Lower leg skin (tissue), 4 donors: ENCODE measurements at regions not wholly inside any gene's neighbourhood (a gene's known extent, or its start where the extent isn't known, plus 50 kb on each side); places are given as distances from the start of the nearest gene placed in this dataset.
"Not testable (repeated sequence)": the region's sequence is repeated elsewhere in the genome, so short reads cannot be mapped to it uniquely, and the experiment has no call there.

ENCODE experiments used
- DNase-seq, 2 donors: peaks; one replicate each; pipeline ENCODE4 v3.0.0-alpha.2; 2019; ENCODE audit warnings: low spot score in 2 of 2
- H3K4me3 ChIP-seq: fragments of 200-600 bp; sonication (generic); 2 replicates; pipeline ENCODE4 v1.5.1; 2017; ENCODE audit warnings: mild to moderate bottlenecking, low read depth; ENCODE audit not compliant: poor library complexity, severe bottlenecking
- POLR2A ChIP-seq, 2 donors: fragments of 450-650 bp; IDR thresholded peaks; one replicate each; pipeline ENCODE4 v1.6.1; 2016 to 2017; ENCODE audit warnings: antibody characterized with exemption in 2 of 2, mild to moderate bottlenecking in 1 of 2, moderate library complexity in 1 of 2
- WGBS, 2 donors: methylation state at CpG; one replicate each; pipeline ENCODE4 v1.1.5; 2018; 5-methylcytosine and 5-hydroxymethylcytosine counted together
- intact Hi-C: fragments of 100-400 bp; cut with DNase I; formaldehyde crosslinking; loops from one replicate; pipeline ENCODE4 v1.15.0; 2023; ENCODE audit warnings: low total_unique reads
- TF ChIP-seq, protein P1 (sequence below), 3 donors: fragments of 450-650 bp; IDR thresholded peaks; one replicate each; pipeline ENCODE4 v1.5.1; 2016; ENCODE audit warnings: antibody characterized with exemption in 3 of 3, mild to moderate bottlenecking in 3 of 3, moderate library complexity in 2 of 3

- WGBS, 2 donors: 30 to 43% methylated on average over 2 of the region's 2 CpGs
- H3K4me3 ChIP-seq: no peak overlapping the region
- intact Hi-C loops: no loop called here
- TF ChIP-seq, protein P1, sequence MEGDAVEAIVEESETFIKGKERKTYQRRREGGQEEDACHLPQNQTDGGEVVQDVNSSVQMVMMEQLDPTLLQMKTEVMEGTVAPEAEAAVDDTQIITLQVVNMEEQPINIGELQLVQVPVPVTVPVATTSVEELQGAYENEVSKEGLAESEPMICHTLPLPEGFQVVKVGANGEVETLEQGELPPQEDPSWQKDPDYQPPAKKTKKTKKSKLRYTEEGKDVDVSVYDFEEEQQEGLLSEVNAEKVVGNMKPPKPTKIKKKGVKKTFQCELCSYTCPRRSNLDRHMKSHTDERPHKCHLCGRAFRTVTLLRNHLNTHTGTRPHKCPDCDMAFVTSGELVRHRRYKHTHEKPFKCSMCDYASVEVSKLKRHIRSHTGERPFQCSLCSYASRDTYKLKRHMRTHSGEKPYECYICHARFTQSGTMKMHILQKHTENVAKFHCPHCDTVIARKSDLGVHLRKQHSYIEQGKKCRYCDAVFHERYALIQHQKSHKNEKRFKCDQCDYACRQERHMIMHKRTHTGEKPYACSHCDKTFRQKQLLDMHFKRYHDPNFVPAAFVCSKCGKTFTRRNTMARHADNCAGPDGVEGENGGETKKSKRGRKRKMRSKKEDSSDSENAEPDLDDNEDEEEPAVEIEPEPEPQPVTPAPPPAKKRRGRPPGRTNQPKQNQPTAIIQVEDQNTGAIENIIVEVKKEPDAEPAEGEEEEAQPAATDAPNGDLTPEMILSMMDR (IDR thresholded peaks at IDR 0.05): no peak
- TF ChIP-seq POLR2A (IDR thresholded peaks at IDR 0.05): no peak
- DNase-seq: no peak
Measured at GRCh38 chr9:1881708-1882295, 133.3 kb upstream of the SMARCA2 start.

DNA sequence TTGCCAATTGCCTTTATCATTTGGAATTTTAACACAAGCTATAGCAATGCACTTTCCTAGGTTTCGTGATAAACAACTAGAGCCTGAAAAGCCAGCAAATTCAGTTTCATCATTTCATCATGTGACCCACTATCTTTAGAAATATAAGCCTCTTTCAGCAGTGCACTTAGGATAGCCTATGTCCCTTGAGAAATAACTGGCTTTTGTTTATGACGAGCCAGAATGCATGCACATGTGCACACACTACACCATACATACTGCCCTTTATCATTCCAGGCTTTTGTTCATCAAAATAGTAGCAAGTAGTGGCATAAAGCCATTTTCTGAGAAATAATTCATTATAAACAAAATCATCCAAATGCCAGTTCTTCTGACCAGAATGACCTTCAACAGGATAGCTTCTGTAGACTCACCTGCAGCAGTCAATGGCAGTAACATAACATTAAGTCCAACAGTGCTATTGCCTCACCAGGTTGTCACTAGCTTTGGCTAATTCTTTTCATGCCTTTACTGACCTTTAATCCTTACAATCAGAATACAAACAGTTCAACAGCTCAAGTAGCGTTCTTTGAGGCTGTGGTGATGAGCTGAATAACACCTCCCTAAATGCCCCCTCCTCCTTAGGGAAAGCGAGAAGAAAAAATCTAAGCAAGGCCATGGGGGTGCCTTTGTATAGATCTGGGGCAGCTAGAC lies 132.3 kb upstream of the SMARCA2 start:
- intact Hi-C loops: no loop called here
- H3K4me3 ChIP-seq: no peak overlapping the region
- WGBS, 2 donors: 70 to 73% methylated on average over 4 of the region's 4 CpGs
- TF ChIP-seq, protein P1 (IDR thresholded peaks at IDR 0.05): no peak
- no peak for TF ChIP-seq POLR2A (IDR thresholded peaks at IDR 0.05)
- no peak for DNase-seq

DNA sequence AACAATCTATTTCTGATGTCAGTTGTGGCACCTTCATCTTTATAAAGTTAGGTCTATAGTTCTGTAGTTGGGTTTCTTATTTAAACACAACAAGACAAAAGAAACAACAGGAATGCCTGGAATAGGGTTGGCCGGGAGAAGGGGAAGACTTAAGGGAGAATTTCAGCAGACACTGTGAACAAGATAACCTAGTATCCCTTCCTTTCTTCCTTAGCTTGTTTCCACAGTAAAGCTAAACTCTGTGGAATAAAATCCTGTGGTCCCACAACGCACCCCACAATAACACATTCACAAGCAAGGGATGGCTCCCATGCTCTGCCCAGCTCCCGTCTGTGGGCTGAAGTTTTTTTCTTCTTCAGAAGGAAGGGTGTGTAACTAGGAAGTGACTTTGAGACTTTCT lies 124.9 kb upstream of the SMARCA2 start:
- intact Hi-C loops: no loop called here
- H3K4me3 ChIP-seq: no peak overlapping the region
- WGBS, 2 donors: 75 to 80% methylated on average over 3 of the region's 3 CpGs
- TF ChIP-seq, protein P1 (IDR thresholded peaks at IDR 0.05): no peak
- no peak for TF ChIP-seq POLR2A (IDR thresholded peaks at IDR 0.05)
- DNase-seq: no peak

DNA sequence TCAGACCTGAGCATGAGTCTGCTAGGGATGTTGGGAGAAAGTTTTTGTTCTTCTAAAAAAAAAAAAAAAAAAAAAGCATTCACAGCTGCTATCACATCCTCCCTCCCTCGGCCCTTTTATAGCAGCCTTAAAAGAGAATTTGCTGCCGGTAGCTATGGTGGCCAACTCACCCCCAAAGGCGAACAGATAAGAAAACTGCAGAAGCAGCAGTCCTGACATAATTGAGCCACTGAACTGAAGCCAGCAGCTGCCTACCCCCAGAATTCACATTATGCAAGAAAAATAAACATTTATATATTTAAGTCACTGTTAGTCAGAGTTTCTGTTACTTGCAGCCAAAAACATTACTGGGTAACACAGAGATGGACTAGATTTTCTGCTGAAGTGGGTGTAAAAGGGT lies 124.3 kb upstream of the SMARCA2 start:
- WGBS, 2 donors: 36 to 54% methylated on average over 3 of the region's 3 CpGs
- intact Hi-C loops: no loop called here
- no peak for TF ChIP-seq POLR2A (IDR thresholded peaks at IDR 0.05)
- TF ChIP-seq, protein P1 (IDR thresholded peaks at IDR 0.05): no peak
- DNase-seq: no peak
- no peak overlapping the region for H3K4me3 ChIP-seq

DNA sequence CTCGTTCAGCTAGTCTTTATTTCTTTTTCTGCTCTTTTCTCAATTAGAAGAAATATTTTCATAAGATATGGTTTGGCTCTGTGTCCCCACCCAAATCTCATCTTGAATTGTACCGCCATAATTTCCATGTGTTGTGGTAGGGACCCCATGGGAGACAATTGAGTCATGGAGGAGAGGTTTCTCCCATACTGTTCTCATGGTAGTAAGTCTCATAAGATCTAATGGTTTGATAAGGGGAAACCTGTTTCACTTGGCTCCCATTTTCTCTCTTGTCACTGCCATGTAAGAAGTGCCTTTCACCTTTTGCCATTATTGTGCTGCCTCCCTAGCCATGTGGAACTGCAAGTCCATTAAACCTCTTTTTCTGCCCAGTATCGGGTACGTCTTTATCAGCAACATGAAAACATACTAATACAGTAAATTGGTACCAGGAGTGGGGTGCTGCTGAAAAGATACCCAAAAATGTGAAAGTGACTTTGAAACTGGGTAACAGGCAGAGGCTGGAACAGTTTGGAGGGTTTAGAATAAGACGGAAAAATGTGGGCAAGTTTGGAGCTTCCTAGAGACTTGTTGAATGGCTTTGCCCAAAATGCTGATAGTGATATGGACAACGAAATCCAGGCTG lies 112.0 kb upstream of the SMARCA2 start:
- intact Hi-C loops, DNase-seq, H3K4me3 ChIP-seq: not testable (repeated sequence)
- 77 to 79% methylated on average over 6 of the region's 6 CpGs for WGBS, 2 donors

DNA sequence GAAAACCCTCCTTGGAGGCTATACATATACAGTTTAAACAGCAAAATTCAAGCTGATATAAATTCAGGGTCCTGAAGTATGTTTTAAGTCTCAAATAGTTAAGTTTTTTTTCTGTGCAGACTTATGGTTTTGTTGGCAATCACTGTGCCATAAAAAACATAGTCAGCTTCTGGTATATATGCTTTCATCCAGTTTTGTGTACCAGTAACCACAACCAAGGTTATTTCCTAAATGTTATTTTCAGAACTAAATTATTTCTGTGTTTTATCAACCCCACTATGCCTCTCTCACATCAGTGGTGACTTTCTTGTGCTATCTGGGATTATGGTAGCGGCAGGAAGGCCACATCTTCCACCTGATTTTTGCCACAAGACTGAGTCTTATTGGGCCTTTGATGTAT lies 107.7 kb upstream of the SMARCA2 start:
- TF ChIP-seq, protein P1 (IDR thresholded peaks at IDR 0.05): no peak
- no peak for TF ChIP-seq POLR2A (IDR thresholded peaks at IDR 0.05)
- DNase-seq: no peak
- WGBS, 2 donors: 100% methylated on average over 1 of the region's 1 CpG
- intact Hi-C loops: no loop called here
- no peak overlapping the region for H3K4me3 ChIP-seq
